ENCODE measurements at regions not wholly inside any gene's neighbourhood (a gene's known extent, or its start where the extent isn't known, plus 50 kb on each side); places are given as distances from the start of the nearest gene placed in this dataset.

DNA sequence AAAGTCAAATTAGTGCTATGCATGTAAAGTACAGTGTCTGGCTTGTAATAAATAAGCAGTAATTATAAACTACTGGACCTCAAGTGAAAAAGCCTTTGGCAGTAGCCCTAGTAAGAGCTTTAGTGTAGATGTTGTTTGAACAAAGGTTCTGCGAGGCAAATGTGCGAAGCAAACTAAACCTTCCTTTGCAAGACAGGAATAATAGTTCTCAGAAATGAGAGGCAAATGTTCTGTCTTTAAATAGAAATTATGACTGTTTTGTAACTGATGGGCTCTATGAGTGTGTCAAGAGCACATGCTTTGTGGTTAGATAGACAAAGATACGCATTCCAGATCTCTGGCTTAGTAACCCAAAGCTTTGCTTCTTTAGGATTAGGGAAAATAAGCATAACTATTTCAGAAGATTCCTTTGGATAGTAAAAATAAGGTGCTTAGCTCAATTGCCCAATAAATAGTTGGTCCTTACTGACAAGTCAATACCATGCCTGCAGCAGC lies 169.2 kb upstream of the CDC14C start:
- ATAC-seq (ENCODE audit: low FRiP score in 2 of 2) (no peak), DNase-seq (no peak)
- Histone ChIP-seq H3K9me3 (no peaks in the 10 kb centered on the region), H3K27ac (no peak overlapping the region), H3K4me3 (no peak overlapping the region), H3K27me3 (no peaks in the 10 kb centered on the region), H3K36me3 (no peaks in the 10 kb centered on the region), H3K4me1 (no peaks in the 10 kb centered on the region)
- WGBS, 2 donors = 86 to 90% methylated on average over 3 of the region's 3 CpGs
- no peak for TF ChIP-seq EP300 (IDR thresholded peaks at IDR 0.05)
- TF ChIP-seq POLR2A (IDR thresholded peaks at IDR 0.05) = no peak
- no peak for TF ChIP-seq POLR2AphosphoS5 (IDR thresholded peaks at IDR 0.05)
- no peak for TF ChIP-seq CTCF (IDR thresholded peaks at IDR 0.05)

GRCh38 chr7:48759431-48760080 lies 164.8 kb upstream of the CDC14C start:
- ATAC-seq (ENCODE audit: low FRiP score in 2 of 2) (no peak), DNase-seq (no peak)
- Histone ChIP-seq H3K27me3 (no peaks in the 10 kb centered on the region), H3K4me1 (no peaks in the 10 kb centered on the region), H3K4me3 (no peak overlapping the region), H3K36me3 (no peaks in the 10 kb centered on the region), H3K27ac (no peak overlapping the region), H3K9me3 (no peaks in the 10 kb centered on the region)
- 86% methylated on average over 1 of the region's 1 CpG; no CpG with 5 or more reads in 1 of the 2 donors for WGBS, 2 donors
- TF ChIP-seq POLR2AphosphoS5 (IDR thresholded peaks at IDR 0.05) = no peak
- no peak for TF ChIP-seq POLR2A (IDR thresholded peaks at IDR 0.05)

GRCh38 chr7:48760528-48761265 lies 163.7 kb upstream of the CDC14C start:
- Histone ChIP-seq H3K27ac (no peak overlapping the region), H3K9me3 (no peaks in the 10 kb centered on the region), H3K36me3 (no peaks in the 10 kb centered on the region), H3K27me3 (no peaks in the 10 kb centered on the region), H3K4me3 (no peak overlapping the region), H3K4me1 (no peaks in the 10 kb centered on the region)
- DNase-seq (no peak), ATAC-seq (ENCODE audit: low FRiP score in 2 of 2) (no peak)
- TF ChIP-seq POLR2AphosphoS5 (IDR thresholded peaks at IDR 0.05) (no peak), EP300 (IDR thresholded peaks at IDR 0.05) (no peak), POLR2A (IDR thresholded peaks at IDR 0.05) (no peak), CTCF (IDR thresholded peaks at IDR 0.05) (no peak)
- 63 to 73% methylated on average over 5 of the region's 5 CpGs for WGBS, 2 donors

GRCh38 chr7:48780862-48781261 lies 143.5 kb upstream of the CDC14C start:
- Histone ChIP-seq H3K27me3 (no peaks in the 10 kb centered on the region), H3K4me3 (no peak overlapping the region), H3K36me3 (no peaks in the 10 kb centered on the region), H3K27ac (no peak overlapping the region), H3K9me3 (no peaks in the 10 kb centered on the region), H3K4me1 (no peaks in the 10 kb centered on the region)
- ATAC-seq (ENCODE audit: low FRiP score in 2 of 2) = no peak
- 85 to 86% methylated on average over 1 of the region's 1 CpG for WGBS, 2 donors
- TF ChIP-seq CTCF (IDR thresholded peaks at IDR 0.05) = no peak
- TF ChIP-seq POLR2A (IDR thresholded peaks at IDR 0.05) = no peak
- no peak for TF ChIP-seq POLR2AphosphoS5 (IDR thresholded peaks at IDR 0.05)
- no peak for TF ChIP-seq EP300 (IDR thresholded peaks at IDR 0.05)
- DNase-seq = no peak

- H3K4me1 ChIP-seq = no peaks in the 10 kb centered on the region
- DNase-seq = no peak
- H3K27me3 ChIP-seq = no peaks in the 10 kb centered on the region
- no peak overlapping the region for H3K27ac ChIP-seq
- WGBS, 2 donors = 80 to 88% methylated on average over 3 of the region's 3 CpGs
- H3K36me3 ChIP-seq = no peaks in the 10 kb centered on the region
- no peak overlapping the region for H3K4me3 ChIP-seq
- peak in 1 of 2 donors; percentile 23 for ATAC-seq (ENCODE audit: low FRiP score in 2 of 2)
- TF ChIP-seq POLR2AphosphoS5 (IDR thresholded peaks at IDR 0.05) (no peak), POLR2A (IDR thresholded peaks at IDR 0.05) (no peak), EP300 (IDR thresholded peaks at IDR 0.05) (no peak), CTCF (IDR thresholded peaks at IDR 0.05) (no peak)
- no peaks in the 10 kb centered on the region for H3K9me3 ChIP-seq
Measured at GRCh38 chr7:48781752-48782151, 142.6 kb upstream of the CDC14C start.
